Adipocyte (in vitro differentiated cells): ENCODE measurements at regions not wholly inside any gene's neighbourhood (a gene's known extent, or its start where the extent isn't known, plus 50 kb on each side); places are given as distances from the start of the nearest gene placed in this dataset.
A peak's percentile ranks its signal among the peaks of the same experiment; 100 is the strongest.

Experiments
- DNase-seq: peaks from one replicate; pipeline ENCODE4 v3.0.0-alpha.2; 2015; ENCODE audit warnings: low read depth
- H3K27me3 ChIP-seq: replicated peaks from 2 replicates; pipeline ENCODE4 v1.7.0; 2013; ENCODE audit warnings: mild to moderate bottlenecking, low read length, moderate library complexity; ENCODE audit not compliant: control insufficient read depth, insufficient read depth
- H3K36me3 ChIP-seq: 2 replicates; pipeline ENCODE4 v1.7.0; 2013; ENCODE audit warnings: low read length, mild to moderate bottlenecking, moderate library complexity; ENCODE audit not compliant: control insufficient read depth, insufficient read depth, severe bottlenecking
- H3K4me1 ChIP-seq: 2 replicates; pipeline ENCODE4 v1.7.0; 2013; ENCODE audit warnings: mild to moderate bottlenecking, low read length, moderate library complexity; ENCODE audit not compliant: control insufficient read depth, insufficient read depth
- H3K4me3 ChIP-seq: 2 replicates; pipeline ENCODE4 v1.7.0; 2013; ENCODE audit warnings: mild to moderate bottlenecking, low read length, moderate library complexity
- H3K9ac ChIP-seq: 2 replicates; pipeline ENCODE4 v1.7.0; 2013; ENCODE audit warnings: mild to moderate bottlenecking, low read length, moderate library complexity
- H3K9me3 ChIP-seq: 2 replicates; pipeline ENCODE4 v1.7.0; 2013; ENCODE audit warnings: mild to moderate bottlenecking, low read length, moderate library complexity; ENCODE audit not compliant: control insufficient read depth

DNA sequence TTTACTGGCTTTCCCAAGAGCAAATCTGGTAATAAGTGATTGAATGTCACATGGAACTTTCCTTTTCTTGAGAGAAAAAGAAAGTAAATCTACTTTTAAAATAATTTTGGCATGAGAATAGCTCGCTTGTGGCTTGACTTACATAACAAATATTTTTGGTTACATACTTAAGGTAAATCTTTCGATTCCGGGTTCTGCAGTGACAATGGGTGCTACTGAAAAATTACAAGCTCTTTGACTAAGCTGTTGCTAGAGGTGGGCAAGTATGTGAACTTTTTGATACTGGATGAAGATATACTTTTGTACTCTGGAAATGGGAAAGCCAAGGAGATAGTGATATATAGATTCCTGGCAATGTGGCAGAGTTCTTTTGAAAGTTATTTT lies 51.9 kb upstream of the OTOL1 start:
- DNase-seq, result no peak
- Histone ChIP-seq H3K9me3 (no peaks in the 10 kb centered on the region), H3K4me3 (no peak overlapping the region), H3K4me1 (peaks cover 8% of the 10 kb centered on the region), H3K27me3 (no peaks in the 10 kb centered on the region), H3K9ac (no peak overlapping the region), H3K36me3 (no peaks in the 10 kb centered on the region)

DNA sequence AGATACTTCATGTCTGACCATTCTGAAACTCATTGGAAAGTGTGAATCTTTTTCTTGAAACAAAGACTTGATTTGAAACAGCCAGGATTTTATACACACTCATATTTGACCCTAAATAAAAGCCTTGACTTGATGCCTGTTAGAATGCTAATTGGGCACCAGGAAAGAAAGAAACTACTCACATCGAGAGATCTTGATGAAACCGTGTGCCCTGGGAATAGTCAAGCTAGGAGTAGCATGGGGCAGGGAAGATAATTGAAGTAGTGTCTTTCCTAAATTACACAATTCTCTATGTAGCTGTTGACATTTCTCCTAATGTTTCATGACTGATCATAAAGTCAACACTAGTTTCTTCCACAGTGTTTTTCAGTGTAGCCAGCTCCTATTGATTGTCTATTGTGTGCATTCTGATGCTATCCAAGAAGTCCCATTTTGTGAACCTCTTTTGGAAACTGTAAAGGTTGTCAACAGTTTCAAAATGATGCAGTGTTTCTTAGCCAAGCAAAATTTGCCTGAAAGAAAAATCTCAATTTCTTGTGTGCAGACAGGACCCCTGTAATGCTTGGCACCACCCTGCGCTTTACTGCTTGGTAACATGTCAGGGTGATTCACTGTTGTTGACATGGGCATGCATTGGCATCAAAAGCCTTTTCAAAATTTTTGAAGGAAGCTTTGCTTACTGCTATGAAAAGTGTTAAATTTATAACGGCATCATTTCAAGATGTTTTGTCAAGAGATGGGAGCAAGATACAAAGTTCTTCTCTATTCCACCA lies 52.5 kb upstream of the OTOL1 start:
- DNase-seq, result no peak
- no peak overlapping the region for H3K4me3 ChIP-seq
- no peaks in the 10 kb centered on the region for H3K9me3 ChIP-seq
- H3K27me3 ChIP-seq, result no peaks in the 10 kb centered on the region
- no peaks in the 10 kb centered on the region for H3K36me3 ChIP-seq
- no peak overlapping the region for H3K9ac ChIP-seq
- H3K4me1 ChIP-seq, result peaks cover 8% of the 10 kb centered on the region

DNA sequence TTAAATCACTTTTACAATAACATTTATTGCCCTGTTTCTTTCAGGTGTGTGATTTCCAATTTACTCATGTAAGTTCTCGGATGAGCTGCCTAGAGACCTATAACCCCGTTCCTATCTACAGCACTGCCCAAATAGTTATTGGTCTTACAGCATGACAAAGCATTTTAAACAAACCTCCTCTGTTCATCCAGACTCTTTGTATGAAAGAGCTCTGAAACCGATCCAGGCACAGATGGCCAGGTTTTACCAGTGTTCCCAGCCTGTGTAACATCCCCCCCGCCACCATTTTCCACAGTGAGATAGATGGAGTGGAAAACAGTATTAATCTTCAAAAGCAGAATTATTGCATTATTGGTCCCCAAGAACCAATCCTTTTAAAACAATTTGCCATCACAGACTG lies 59.0 kb upstream of the SPTSSB start:
- peaks cover 12% of the 10 kb centered on the region for H3K27me3 ChIP-seq
- no peak overlapping the region for H3K4me3 ChIP-seq
- no peak for DNase-seq
- no peaks in the 10 kb centered on the region for H3K36me3 ChIP-seq
- no peaks in the 10 kb centered on the region for H3K9me3 ChIP-seq
- H3K9ac ChIP-seq, result no peak overlapping the region
- H3K4me1 ChIP-seq, result no peaks in the 10 kb centered on the region

DNA sequence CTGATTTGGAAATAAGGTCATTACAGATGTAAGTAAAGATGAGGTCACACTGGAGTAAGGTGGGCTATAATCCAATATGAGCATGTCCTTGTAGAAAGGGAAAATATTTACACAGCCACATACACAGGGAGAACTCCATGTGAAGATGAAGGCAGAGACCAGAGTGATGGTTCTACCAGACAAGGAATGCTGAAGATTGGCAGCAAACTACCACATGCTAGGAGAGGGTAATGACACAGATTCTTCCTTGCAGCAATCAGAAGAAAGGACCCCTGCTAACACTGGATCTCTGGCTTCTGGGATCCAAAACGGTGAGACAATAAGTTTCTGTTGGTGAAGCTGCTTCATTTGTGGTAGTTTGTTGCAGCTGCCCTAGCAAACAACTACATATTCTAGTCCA lies 56.0 kb upstream of the SPTSSB start:
- H3K4me1 ChIP-seq, result no peaks in the 10 kb centered on the region
- peaks cover 3% of the 10 kb centered on the region for H3K27me3 ChIP-seq
- H3K36me3 ChIP-seq, result no peaks in the 10 kb centered on the region
- H3K9me3 ChIP-seq, result no peaks in the 10 kb centered on the region
- H3K4me3 ChIP-seq, result no peak overlapping the region
- no peak overlapping the region for H3K9ac ChIP-seq
- DNase-seq, result no peak

DNA sequence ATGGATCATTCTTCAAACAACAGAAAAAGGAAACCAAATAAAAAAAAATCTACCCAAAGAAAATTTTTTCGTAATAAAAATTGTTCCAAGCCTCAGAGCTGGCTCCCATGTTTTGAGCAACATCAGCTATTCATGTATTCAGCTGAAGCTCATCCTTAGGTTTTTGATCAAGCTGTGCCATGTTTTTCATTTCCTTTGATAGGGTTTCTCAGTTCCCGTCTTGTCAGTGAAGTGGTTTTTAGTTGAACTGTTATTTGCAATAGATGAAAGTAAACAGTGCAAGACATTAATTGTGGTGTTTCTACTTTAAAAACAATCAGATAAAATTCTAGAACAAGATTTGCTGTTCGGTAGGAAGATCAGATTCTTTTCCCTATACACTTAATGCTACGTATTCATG lies 55.4 kb upstream of the SPTSSB start:
- H3K4me3 ChIP-seq, result no peak overlapping the region
- H3K9me3 ChIP-seq, result no peaks in the 10 kb centered on the region

GRCh38 chr3:161423911-161424522 lies 52.7 kb upstream of the SPTSSB start:
- no peak overlapping the region for H3K4me3 ChIP-seq
- H3K9ac ChIP-seq, result no peak overlapping the region
- no peaks in the 10 kb centered on the region for H3K27me3 ChIP-seq
- no peaks in the 10 kb centered on the region for H3K36me3 ChIP-seq
- H3K4me1 ChIP-seq, result no peaks in the 10 kb centered on the region
- DNase-seq, result peak; percentile 80
- H3K9me3 ChIP-seq, result no peaks in the 10 kb centered on the region

More for the DNA sequence above, 55.4 kb upstream of the SPTSSB start:
- Histone ChIP-seq H3K27me3 (no peaks in the 10 kb centered on the region), H3K4me1 (no peaks in the 10 kb centered on the region), H3K36me3 (no peaks in the 10 kb centered on the region), H3K9ac (no peak overlapping the region)
- DNase-seq, result no peak

GRCh38 chr3:161422171-161422700 lies 50.9 kb upstream of the SPTSSB start:
- no peak overlapping the region for H3K4me3 ChIP-seq
- no peaks in the 10 kb centered on the region for H3K36me3 ChIP-seq
- H3K9me3 ChIP-seq, result no peaks in the 10 kb centered on the region
- DNase-seq, result no peak
- H3K4me1 ChIP-seq, result no peaks in the 10 kb centered on the region
- no peak overlapping the region for H3K9ac ChIP-seq
- H3K27me3 ChIP-seq, result no peaks in the 10 kb centered on the region
